Coronary artery (tissue), 2 donors: ENCODE measurements at regions not wholly inside any gene's neighbourhood (a gene's known extent, or its start where the extent isn't known, plus 50 kb on each side); places are given as distances from the start of the nearest gene placed in this dataset.

Experiments
- DNase-seq: peaks from one replicate; pipeline ENCODE4 v3.0.0-alpha.2; 2017; ENCODE audit warnings: low spot score
- H3K27ac ChIP-seq, 2 donors: fragments of 200-600 bp; sonication (generic); one replicate each; pipeline ENCODE4 v1.5.1; 2016 to 2019
- H3K4me3 ChIP-seq: fragments of 200-600 bp; sonication (generic); 2 replicates; pipeline ENCODE4 v1.5.1; 2016; ENCODE audit warnings: mild to moderate bottlenecking, moderate library complexity
- TF ChIP-seq, protein P1 (sequence below): fragments of 200-600 bp; sonication (generic); IDR thresholded peaks from one replicate; pipeline ENCODE4 v1.5.1; 2019; ENCODE audit warnings: antibody characterized with exemption

DNA sequence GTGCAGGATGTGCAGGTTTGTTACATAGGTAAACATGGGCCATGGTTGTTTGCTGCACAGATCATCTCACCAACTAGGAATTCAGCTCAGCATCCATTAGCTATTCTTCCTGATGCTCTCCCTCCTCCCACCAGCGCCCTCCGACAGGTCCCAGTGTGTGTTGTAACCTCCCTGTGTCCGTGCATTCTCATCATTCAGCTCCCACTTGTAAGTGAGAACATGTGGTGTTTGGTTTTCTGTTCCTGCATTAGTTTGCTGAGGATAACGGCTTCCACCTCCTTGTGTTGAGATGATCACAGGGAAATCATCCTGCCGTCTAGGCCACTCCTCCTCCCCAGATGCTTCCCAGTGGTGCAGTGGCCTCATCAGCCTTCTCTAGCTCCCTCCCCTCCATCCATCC is 261.6 kb upstream of the GALNT17 start:
- TF ChIP-seq, protein P1, sequence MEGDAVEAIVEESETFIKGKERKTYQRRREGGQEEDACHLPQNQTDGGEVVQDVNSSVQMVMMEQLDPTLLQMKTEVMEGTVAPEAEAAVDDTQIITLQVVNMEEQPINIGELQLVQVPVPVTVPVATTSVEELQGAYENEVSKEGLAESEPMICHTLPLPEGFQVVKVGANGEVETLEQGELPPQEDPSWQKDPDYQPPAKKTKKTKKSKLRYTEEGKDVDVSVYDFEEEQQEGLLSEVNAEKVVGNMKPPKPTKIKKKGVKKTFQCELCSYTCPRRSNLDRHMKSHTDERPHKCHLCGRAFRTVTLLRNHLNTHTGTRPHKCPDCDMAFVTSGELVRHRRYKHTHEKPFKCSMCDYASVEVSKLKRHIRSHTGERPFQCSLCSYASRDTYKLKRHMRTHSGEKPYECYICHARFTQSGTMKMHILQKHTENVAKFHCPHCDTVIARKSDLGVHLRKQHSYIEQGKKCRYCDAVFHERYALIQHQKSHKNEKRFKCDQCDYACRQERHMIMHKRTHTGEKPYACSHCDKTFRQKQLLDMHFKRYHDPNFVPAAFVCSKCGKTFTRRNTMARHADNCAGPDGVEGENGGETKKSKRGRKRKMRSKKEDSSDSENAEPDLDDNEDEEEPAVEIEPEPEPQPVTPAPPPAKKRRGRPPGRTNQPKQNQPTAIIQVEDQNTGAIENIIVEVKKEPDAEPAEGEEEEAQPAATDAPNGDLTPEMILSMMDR, result no peak
- Histone ChIP-seq H3K27ac (no peak overlapping the region), H3K4me3 (no peak overlapping the region)
- no peak for DNase-seq

DNA sequence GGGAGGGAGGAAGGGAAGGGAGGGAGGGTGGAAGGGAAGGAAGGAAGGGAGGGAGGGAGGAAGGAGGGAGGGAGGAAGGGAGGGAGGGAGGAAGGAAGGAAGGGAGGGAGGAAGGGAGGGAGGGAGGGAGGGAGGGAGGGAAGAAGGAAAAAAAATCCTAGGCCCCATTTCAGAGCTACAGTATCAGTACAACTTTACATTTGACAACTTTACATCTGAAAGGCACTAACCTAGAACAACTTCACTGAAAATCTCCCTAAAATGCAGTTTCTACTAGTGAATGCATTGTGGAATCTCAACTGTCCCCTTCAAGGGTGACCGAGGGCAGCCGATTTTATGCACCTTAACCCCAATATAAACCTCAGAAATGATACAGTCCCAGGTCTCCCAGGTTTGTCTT is 259.8 kb upstream of the GALNT17 start:
- no peak overlapping the region for H3K27ac ChIP-seq
- no peak overlapping the region for H3K4me3 ChIP-seq
- TF ChIP-seq, protein P1, result no peak
- DNase-seq, result no peak

DNA sequence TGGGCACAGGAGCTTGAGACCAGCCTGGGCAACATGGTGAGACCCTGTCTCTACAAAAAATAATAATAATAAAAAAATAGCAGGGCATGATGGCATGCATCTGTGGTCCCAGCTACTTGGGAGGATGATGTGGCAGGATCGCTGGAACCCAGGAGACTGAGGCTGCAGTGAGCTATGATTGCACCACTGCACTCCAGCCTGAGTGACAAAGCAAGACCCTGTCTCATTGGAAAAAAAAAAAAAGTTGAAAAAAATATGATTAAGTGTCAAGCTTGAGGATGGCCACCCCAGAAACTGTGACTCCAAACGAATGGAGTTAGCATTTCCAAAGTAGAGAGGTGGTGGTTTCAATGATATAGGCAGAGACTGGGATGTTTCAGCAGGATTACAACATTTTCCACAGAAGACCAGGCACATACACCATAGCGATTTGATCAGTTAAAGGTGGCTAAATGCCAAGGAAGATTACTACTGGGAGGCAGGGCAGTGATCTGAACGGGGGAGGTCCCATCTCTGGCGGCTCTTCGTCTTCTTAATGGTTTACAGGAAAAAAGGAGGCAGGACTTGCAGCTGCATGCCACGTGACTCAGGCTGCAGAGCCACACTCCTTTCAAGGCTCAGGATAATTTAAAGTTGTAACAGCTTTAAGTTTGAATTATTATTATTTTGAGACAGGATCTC is 250.6 kb upstream of the GALNT17 start:
- TF ChIP-seq, protein P1, result no peak
- DNase-seq, result no peak
- Histone ChIP-seq H3K4me3 (no peak overlapping the region), H3K27ac (no peak overlapping the region)

DNA sequence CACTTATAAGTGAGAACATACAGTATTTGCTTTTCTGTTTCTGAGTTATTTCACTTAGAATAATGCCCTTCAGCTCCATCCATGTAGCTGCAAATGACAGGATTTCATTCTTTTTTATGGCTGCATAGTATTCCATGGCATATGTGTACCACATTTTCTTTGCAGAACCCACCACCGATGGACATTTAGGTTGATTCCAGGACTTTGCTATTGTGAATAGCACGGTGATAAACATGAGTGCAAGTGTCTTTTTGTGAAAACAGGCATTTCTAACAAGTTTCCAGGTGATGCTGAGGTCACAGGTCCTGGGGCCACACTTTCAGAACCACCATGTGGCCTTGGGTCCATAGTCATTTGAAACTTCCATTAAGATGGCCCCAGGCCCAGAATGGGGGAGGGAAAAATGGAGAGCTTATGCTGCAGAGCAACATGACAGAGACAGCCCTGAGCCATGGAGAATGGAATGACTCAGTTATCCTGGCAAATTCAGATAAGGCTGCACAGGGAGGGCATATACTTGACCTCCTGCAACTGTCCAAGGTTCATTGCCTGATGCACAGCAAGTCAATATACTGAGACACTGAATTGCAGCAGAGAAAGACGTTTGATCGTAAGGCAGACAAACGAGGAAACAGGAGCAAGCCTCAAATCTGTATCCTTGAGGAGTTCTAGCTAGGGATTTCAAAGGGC is 248.0 kb upstream of the GALNT17 start:
- TF ChIP-seq, protein P1, result no peak

DNA sequence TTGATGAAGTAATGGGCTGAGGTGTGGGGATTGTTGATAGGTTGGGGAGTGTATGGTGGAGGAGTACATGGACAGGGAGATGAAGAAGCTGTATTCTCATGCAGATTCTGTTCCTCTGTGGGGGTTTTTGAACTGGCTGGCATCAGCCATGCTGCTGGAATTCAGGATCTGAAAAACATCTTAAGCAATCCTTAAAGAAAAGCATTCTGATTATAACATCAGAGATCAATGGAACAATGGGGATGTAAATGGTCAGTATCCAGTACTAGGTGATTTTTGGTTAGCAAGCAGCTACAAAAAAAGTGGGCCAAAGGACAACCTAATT is 247.5 kb upstream of the GALNT17 start:
- Histone ChIP-seq H3K27ac (no peak overlapping the region), H3K4me3 (no peak overlapping the region)
- no peak for DNase-seq
- TF ChIP-seq, protein P1, result no peak

More for the DNA sequence above, 248.0 kb upstream of the GALNT17 start:
- DNase-seq, result no peak
- no peak overlapping the region for H3K27ac ChIP-seq
- H3K4me3 ChIP-seq, result no peak overlapping the region

DNA sequence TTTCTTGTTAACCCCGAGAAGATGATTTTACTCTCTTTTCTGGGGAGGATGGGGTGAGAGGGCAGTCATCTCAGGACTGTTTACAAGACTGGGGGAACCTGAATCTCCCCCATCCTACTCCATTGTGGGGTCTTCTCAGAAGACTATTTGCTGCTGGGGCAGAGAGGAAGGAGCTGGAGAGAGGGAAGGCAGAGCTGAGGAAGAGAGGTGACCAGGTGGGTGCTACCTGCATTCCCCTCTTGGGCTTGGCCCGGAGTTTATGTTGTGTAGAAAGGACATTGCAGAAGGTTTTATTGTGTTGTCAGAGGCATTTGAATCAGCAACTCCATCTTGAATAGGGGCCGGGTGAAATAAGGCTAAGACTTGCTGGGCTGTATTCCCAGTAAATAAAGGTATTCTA is 247.1 kb upstream of the GALNT17 start:
- no peak overlapping the region for H3K27ac ChIP-seq
- no peak overlapping the region for H3K4me3 ChIP-seq
- TF ChIP-seq, protein P1, result no peak
- DNase-seq, result no peak

DNA sequence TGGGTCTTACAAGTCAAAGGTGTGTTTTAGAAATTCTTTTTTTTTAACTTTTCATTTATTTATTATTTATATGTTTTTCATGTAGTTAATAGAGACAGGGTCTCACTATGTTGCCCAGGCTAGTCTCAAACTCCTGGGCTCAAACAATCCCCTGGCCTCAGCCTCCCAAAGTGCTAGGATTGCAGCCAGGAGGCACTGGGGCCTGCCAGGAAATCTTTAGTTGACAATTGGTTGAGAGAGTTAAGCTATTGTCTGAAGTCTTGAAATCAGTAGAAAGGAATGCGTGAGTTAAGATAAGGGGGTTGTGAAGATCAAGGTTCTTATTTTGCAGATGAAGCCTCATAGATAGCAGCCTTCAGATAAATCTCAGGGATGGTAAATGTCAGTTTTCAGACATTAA is 245.4 kb upstream of the GALNT17 start:
- H3K4me3 ChIP-seq, result no peak overlapping the region
- TF ChIP-seq, protein P1, result no peak
- DNase-seq, result no peak
- no peak overlapping the region for H3K27ac ChIP-seq
